Islet precursor cell (in vitro differentiated cells): ENCODE measurements at regions not wholly inside any gene's neighbourhood (a gene's known extent, or its start where the extent isn't known, plus 50 kb on each side); places are given as distances from the start of the nearest gene placed in this dataset.
A peak's percentile ranks its signal among the peaks of the same experiment; 100 is the strongest.

Experiments used
- DNase-seq: peaks from one replicate; pipeline ENCODE4 v3.0.0-alpha.2; 2018

- no peak for DNase-seq
Observed at GRCh38 chr14:36083317-36083716, 93.2 kb downstream of the PTCSC3 start.

GRCh38 chr14:36078080-36078479 lies 98.4 kb downstream of the PTCSC3 start:
- DNase-seq: no peak

- DNase-seq: no peak
Observed at GRCh38 chr14:36076197-36076596, 100.3 kb downstream of the PTCSC3 start.

- no peak for DNase-seq
Observed at GRCh38 chr14:36075203-36075602, 101.3 kb downstream of the PTCSC3 start.

GRCh38 chr14:36070720-36071043 lies 105.8 kb downstream of the PTCSC3 start:
- no peak for DNase-seq

- peak; percentile 88 for DNase-seq
Observed at GRCh38 chr14:36070031-36070719, 106.3 kb downstream of the PTCSC3 start.

GRCh38 chr14:36069535-36069900 lies 107.0 kb downstream of the PTCSC3 start:
- peak; percentile 63 for DNase-seq

- DNase-seq: no peak
Observed at GRCh38 chr14:36068777-36069534, 107.6 kb downstream of the PTCSC3 start.

- no peak for DNase-seq
Observed at GRCh38 chr14:36067428-36068187, 108.9 kb downstream of the PTCSC3 start.

- DNase-seq: no peak
Observed at GRCh38 chr14:36066636-36067035, 109.9 kb downstream of the PTCSC3 start.

GRCh38 chr14:36065831-36066230 lies 110.7 kb downstream of the PTCSC3 start:
- DNase-seq: no peak

- DNase-seq: no peak
Observed at GRCh38 chr14:36059531-36059930, 117.0 kb downstream of the PTCSC3 start.

GRCh38 chr14:36057452-36058116 lies 118.9 kb downstream of the PTCSC3 start:
- no peak for DNase-seq

GRCh38 chr14:36056845-36057244 lies 119.7 kb downstream of the PTCSC3 start:
- no peak for DNase-seq

GRCh38 chr14:36055681-36056225 lies 120.8 kb downstream of the PTCSC3 start:
- no peak for DNase-seq

GRCh38 chr14:36055052-36055378 lies 121.5 kb downstream of the PTCSC3 start:
- no peak for DNase-seq

GRCh38 chr14:36054353-36055051 lies 122.0 kb downstream of the PTCSC3 start:
- no peak for DNase-seq

GRCh38 chr14:36052681-36053080 lies 123.8 kb downstream of the PTCSC3 start:
- no peak for DNase-seq

- DNase-seq: no peak
Observed at GRCh38 chr14:36052063-36052462, 124.5 kb downstream of the PTCSC3 start.

GRCh38 chr14:36048667-36049066 lies 127.9 kb downstream of the PTCSC3 start:
- no peak for DNase-seq

GRCh38 chr14:36047912-36048311 lies 128.6 kb downstream of the PTCSC3 start:
- no peak for DNase-seq

GRCh38 chr14:36035675-36036074 lies 140.8 kb downstream of the PTCSC3 start:
- no peak for DNase-seq

- no peak for DNase-seq
Observed at GRCh38 chr14:36028665-36029064, 147.9 kb downstream of the PTCSC3 start.
